Mammary epithelial cell (primary cell): ENCODE measurements at regions not wholly inside any gene's neighbourhood (a gene's known extent, or its start where the extent isn't known, plus 50 kb on each side); places are given as distances from the start of the nearest gene placed in this dataset.

Experiments used
- CTCF ChIP-seq, 2 donors: IDR thresholded peaks in 1 of 2; conservative IDR thresholded peaks in 1 of 2; 2 replicates each; pipeline ENCODE4 v1.5.1; 2011 to 2012; ENCODE audit warnings: inconsistent platforms in 2 of 2, low read length in 2 of 2, mild to moderate bottlenecking in 2 of 2, control low read depth in 1 of 2, low read depth in 1 of 2; ENCODE audit not compliant: insufficient read depth in 1 of 2; ENCODE audit errors: extremely low read depth in 1 of 2
- EZH2 ChIP-seq: IDR thresholded peaks from 2 replicates; pipeline ENCODE4 v1.6.1; 2012; ENCODE audit warnings: low read length, inconsistent platforms, borderline replicate concordance

- TF ChIP-seq CTCF (conservative IDR thresholded peaks at IDR 0.05 in 1 of 2, IDR thresholded peaks at IDR 0.05 in 1 of 2; ENCODE audit: extremely low read depth in 1 of 2, insufficient read depth in 1 of 2, low read depth in 1 of 2, low read length in 2 of 2) (no peak), EZH2 (no peak)
Measured at GRCh38 chr7:29651477-29651876, 87.8 kb downstream of the PRR15 start.
